GM19099 (cell line): ENCODE measurements at regions not wholly inside any gene's neighbourhood (a gene's known extent, or its start where the extent isn't known, plus 50 kb on each side); places are given as distances from the start of the nearest gene placed in this dataset.

ENCODE experiments used
- POLR2A ChIP-seq: IDR thresholded peaks from 3 replicates; pipeline ENCODE4 v1.6.1; 2011; ENCODE audit warnings: low read depth; ENCODE audit not compliant: insufficient read length; ENCODE audit errors: extremely low read depth

DNA sequence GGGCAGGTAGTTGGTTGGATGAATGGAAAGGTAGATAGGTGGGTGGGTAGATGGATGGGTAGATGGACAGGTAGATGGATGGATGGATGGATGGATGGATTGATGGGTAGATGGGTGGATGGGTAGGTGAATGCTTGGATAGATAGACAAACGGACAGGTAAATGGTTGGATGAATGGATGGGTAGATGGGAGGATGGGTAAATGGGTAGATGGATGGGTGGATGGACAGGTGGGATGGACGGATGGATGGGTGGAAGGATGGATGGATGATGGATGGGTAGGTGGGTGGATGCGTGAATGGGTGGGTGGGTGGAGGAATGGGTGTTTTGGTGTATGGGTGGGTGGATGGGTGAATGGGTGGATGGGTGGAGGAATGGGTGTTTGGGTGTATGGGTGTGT, 50.1 kb upstream of the ASAP2 start:
- no peak for TF ChIP-seq POLR2A

DNA sequence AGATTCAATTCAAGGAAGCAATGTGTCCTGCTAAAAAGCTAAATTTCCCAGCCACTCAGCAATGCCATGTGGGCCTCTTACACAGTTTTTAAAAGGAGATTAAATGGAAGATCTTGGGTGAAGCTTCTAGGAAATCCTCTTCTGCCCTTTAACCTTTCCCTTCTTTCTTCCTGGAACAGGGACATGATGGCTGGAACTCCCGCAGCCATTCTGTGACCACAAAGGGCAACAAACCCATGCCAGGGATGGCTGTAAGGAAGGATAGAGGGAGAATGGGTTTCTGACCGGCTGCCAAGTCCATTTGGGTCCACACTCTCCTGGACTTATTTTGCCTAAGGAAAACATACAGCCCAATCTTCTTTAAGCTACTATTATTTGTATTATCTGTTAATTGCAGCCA, 52.6 kb upstream of the ASAP2 start:
- no peak for TF ChIP-seq POLR2A

- no peak for TF ChIP-seq POLR2A
Measured at GRCh38 chr2:9153643-9153980, 53.0 kb upstream of the ASAP2 start.

DNA sequence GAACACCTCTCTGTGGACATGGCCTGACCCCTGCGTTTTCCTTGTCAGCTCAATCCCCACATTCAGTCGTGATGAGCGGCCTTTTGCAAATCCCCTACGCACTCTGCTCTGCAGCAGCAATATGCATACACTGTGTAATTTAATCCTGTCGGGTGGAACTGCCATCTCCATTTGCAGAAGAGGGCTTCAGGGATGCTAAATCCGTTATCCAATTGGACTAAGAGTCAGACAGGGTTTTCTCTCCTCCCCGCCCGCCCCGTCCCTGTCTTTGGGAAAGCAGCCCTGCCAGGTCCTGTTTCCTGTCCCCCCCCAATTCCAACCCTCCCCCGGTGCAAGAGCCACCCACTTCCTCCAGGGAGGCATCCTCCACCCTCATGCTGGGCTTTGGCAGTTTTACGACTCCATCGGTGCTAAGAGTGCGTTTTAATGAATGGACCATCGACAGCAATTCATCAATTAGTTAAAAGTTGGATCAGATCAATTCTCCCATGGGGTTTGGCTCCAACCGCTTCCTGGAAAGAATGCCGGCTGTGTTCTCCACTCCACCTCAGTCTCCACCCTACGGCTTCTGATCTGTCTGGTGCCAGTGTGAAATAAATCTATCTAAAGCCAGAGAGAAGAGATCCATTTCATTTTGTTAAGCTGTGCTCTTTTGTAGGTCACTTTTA, 53.5 kb upstream of the ASAP2 start:
- TF ChIP-seq POLR2A, result no peak

- TF ChIP-seq POLR2A, result no peak
Measured at GRCh38 chr2:9150906-9151305, 55.7 kb upstream of the ASAP2 start.

- no peak for TF ChIP-seq POLR2A
Measured at GRCh38 chr2:9150568-9150900, 56.1 kb upstream of the ASAP2 start.

DNA sequence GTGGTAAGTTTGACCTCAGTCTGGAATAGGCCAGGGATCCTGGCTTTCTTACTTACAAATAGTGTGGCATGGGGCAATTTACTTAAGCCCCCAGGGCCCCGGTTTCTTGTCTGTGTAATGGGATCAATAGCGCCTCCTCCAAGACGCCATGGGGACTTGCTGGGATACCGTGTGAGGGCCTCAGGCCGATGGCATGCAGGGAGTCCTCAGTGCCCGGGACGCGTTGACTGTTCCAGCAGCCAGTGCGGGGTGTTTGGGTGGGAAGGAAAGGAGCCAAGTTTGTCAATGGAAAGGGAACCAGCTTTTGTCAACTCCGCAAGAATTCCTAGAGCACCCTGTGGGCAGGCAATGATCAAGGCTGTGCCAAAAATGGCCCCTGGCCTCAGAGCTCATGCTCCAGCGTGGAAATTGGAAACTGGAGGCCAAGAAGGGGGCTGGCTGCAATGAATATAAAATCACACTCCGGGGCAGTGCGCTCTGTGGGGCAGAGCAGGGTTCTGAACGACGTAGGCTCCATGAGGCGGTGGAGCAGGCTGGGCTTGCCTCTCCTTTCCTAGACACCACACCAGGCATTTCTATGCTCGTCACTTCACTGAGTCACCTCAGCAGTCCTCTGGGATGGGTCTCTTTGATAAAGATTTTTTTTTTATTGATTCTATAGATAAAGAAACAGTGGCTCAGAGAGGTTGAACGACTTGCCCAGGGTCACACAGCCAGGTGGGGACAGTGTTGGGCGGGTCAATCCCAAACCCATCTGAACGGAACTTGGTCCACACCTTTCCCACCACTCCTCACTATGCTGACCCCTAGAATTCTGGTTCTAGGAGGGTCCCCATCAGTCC, 56.7 kb upstream of the ASAP2 start:
- TF ChIP-seq POLR2A, result no peak

DNA sequence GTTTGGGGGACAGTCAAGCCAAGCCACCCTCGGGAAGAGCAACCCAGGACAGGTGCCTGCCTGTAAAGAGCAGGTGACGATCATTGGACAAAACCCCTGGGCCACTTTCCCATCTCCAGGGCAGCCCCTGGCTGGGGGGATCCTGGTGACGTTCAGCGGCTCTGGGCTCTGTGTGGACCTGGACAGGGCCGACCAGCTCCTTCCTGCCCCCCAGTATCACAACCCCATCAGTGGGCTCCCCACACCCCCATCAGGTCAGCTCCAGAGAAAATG, 57.3 kb upstream of the ASAP2 start:
- no peak for TF ChIP-seq POLR2A

GRCh38 chr2:9146646-9147045, 60.0 kb upstream of the ASAP2 start:
- no peak for TF ChIP-seq POLR2A

DNA sequence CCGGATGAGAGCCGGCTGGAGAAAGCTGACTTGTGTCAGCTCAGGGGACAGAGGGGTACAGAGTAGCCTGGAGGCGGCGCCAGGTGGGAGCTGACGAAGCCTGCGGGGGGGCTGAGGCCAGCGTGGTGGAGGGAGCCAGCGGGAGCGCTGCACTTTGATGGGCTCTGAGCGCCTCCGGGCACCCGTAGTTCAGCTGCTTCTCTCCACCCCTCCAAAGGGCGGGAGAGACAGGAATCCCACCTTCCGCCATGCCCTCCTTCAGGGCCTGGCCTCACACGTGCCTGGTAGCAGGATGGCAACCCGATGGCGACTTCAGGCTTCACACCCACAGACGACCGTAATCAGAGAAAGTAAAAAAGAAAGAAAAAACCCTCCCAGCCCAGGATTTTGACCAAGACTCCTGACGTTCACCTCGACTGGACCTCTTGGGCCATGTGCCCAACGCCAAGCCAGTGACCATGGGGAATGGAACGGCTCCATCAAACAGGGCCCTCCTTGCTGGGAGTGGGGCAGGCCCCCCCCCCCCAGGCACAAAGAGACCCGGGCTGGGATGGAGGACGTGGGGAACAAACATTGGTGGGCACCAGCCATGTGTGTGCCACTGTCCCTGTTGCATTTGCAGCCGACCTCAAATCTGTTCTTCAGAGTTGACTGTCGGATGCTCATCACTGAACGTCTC, 60.7 kb upstream of the ASAP2 start:
- no peak for TF ChIP-seq POLR2A

GRCh38 chr2:9145109-9145751, 61.4 kb upstream of the ASAP2 start:
- no peak for TF ChIP-seq POLR2A

- no peak for TF ChIP-seq POLR2A
Measured at GRCh38 chr2:9144617-9145016, 62.0 kb upstream of the ASAP2 start.

DNA sequence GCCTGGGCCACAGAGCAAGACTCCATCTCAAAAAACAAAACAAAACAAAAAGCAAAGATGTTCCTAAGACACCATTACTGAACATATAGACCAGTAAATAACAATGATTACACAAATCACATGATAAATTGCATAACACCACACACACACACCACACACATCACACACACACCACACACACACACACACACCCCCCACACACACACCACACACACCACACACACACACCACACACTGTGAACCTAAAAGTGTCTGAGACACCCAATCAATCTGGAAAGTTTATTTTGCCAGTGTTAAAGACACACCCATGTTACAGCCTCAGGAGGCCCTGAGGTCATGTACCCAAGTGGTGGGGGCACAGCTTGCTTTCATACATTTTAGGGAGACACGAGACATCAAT, 62.6 kb upstream of the ASAP2 start:
- TF ChIP-seq POLR2A, result no peak

GRCh38 chr2:9143264-9143815, 63.3 kb upstream of the ASAP2 start:
- TF ChIP-seq POLR2A, result no peak

GRCh38 chr2:9142551-9143263, 63.9 kb upstream of the ASAP2 start:
- TF ChIP-seq POLR2A, result no peak
